Calu3 (cell line): ENCODE measurements at regions not wholly inside any gene's neighbourhood (a gene's known extent, or its start where the extent isn't known, plus 50 kb on each side); places are given as distances from the start of the nearest gene placed in this dataset.

ENCODE experiments used
- BruUV-seq: library from RNA; stranded (reverse); fragments of 400-500 nt; replicated peaks from 2 replicates; lab custom pipeline; 2021; lab: Mats Ljungman, UMichigan
- CTCF ChIA-PET: fragments of 300-600 bp; sonication (Branson Sonifier 250); formaldehyde crosslinking; loops from one replicate; lab custom pipeline; 2022; ENCODE audit warnings: antibody characterized with exemption; lab: Charles Lee
- DNase-seq: peaks from one replicate; pipeline ENCODE4 v3.0.0; 2022
- H3K27ac Mint-ChIP-seq: one replicate; pipeline ENCODE4 v1.8.0; 2022; ENCODE audit warnings: mixed read lengths; ENCODE audit not compliant: unreplicated experiment
- H3K27me3 Mint-ChIP-seq: one replicate; pipeline ENCODE4 v1.8.0; 2022; ENCODE audit warnings: mixed read lengths; ENCODE audit not compliant: unreplicated experiment
- H3K36me3 Mint-ChIP-seq: one replicate; pipeline ENCODE4 v1.8.0; 2022; ENCODE audit warnings: mild to moderate bottlenecking, moderate library complexity, mixed read lengths; ENCODE audit not compliant: insufficient read depth, unreplicated experiment
- H3K4me1 Mint-ChIP-seq: one replicate; pipeline ENCODE4 v1.8.0; 2022; ENCODE audit warnings: mild to moderate bottlenecking, low read depth, mixed read lengths; ENCODE audit not compliant: unreplicated experiment
- H3K4me3 Mint-ChIP-seq: one replicate; pipeline ENCODE4 v1.8.0; 2022; ENCODE audit warnings: mild to moderate bottlenecking, low read depth, moderate library complexity, mixed read lengths; ENCODE audit not compliant: unreplicated experiment
- H3K9me3 Mint-ChIP-seq: one replicate; pipeline ENCODE4 v1.8.0; 2022; ENCODE audit warnings: low read depth, mixed read lengths; ENCODE audit not compliant: unreplicated experiment
- intact Hi-C: fragments of 100-400 bp; cut with micrococcal nuclease; formaldehyde crosslinking; loops from one replicate; pipeline ENCODE4 v1.10.0; 2022; ENCODE audit not compliant: unreplicated experiment
- TF ChIP-seq, protein P1 (sequence below): fragments of 200-600 bp; IDR thresholded peaks from one replicate; pipeline ENCODE4 v1.8.0; 2022; ENCODE audit warnings: antibody characterized with exemption; ENCODE audit not compliant: unreplicated experiment

DNA sequence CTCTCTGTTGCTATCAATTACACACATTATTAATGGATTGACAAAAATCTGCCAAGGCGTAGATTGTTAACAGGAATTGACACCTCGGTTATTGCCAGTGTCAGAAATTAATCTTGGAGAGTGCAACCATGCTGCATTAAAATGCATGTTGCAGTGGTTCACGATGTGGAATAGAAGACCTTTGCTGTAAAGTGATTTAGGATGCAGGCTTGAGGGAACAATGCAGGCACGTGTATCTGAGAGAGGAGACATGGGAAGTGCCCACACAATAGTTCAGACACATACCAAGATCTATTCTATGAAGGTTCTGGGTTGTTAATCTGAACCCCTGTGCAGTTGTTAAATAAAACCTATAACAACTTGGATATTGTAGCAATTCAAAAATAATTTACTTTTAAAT is 1032.8 kb upstream of the CDH8 start:
- BruUV-seq, result no TSS peak
- Mint-ChIP-seq H3K36me3 (no peaks in the 10 kb centered on the region), H3K4me1 (no peaks in the 10 kb centered on the region), H3K27ac (no peak overlapping the region), H3K4me3 (no peak overlapping the region), H3K9me3 (peaks cover 10% of the 10 kb centered on the region), H3K27me3 (no peaks in the 10 kb centered on the region)
- TF ChIP-seq, protein P1, sequence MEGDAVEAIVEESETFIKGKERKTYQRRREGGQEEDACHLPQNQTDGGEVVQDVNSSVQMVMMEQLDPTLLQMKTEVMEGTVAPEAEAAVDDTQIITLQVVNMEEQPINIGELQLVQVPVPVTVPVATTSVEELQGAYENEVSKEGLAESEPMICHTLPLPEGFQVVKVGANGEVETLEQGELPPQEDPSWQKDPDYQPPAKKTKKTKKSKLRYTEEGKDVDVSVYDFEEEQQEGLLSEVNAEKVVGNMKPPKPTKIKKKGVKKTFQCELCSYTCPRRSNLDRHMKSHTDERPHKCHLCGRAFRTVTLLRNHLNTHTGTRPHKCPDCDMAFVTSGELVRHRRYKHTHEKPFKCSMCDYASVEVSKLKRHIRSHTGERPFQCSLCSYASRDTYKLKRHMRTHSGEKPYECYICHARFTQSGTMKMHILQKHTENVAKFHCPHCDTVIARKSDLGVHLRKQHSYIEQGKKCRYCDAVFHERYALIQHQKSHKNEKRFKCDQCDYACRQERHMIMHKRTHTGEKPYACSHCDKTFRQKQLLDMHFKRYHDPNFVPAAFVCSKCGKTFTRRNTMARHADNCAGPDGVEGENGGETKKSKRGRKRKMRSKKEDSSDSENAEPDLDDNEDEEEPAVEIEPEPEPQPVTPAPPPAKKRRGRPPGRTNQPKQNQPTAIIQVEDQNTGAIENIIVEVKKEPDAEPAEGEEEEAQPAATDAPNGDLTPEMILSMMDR, result no peak
- DNase-seq, result no peak
- CTCF ChIA-PET, result no interaction called here
- intact Hi-C loops, result no loop called here

DNA sequence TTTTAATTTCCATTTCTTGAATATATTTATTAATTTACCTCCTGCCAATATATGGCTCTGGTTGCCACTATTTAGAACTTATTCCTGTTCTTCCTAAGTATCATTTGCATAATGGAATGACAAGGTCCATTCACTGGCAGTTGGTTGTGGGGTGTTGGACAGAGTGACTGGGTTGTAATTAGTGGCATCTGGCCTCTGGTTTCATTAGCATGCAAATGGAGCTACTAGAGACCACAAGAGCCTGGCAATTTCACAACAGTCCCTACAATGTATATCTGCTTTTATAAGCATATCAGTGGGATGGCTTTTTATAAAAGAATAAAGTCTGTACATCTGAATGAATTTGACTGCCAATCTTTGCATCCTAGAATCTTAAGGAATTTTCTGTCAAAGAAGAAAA is 1030.9 kb upstream of the CDH8 start:
- intact Hi-C loops, result no loop called here
- H3K4me1 Mint-ChIP-seq, result no peaks in the 10 kb centered on the region
- peaks cover 6% of the 10 kb centered on the region for H3K9me3 Mint-ChIP-seq
- no peak for DNase-seq
- H3K27ac Mint-ChIP-seq, result no peak overlapping the region
- TF ChIP-seq, protein P1, result no peak
- H3K4me3 Mint-ChIP-seq, result no peak overlapping the region
- H3K36me3 Mint-ChIP-seq, result no peaks in the 10 kb centered on the region
- no TSS peak for BruUV-seq
- CTCF ChIA-PET, result interaction anchor here (0.5 kb wide), 1 partner anchor 1841 kb away, joined by 3 read pairs; no protein-coding TSS in a partner anchor
- H3K27me3 Mint-ChIP-seq, result no peaks in the 10 kb centered on the region

DNA sequence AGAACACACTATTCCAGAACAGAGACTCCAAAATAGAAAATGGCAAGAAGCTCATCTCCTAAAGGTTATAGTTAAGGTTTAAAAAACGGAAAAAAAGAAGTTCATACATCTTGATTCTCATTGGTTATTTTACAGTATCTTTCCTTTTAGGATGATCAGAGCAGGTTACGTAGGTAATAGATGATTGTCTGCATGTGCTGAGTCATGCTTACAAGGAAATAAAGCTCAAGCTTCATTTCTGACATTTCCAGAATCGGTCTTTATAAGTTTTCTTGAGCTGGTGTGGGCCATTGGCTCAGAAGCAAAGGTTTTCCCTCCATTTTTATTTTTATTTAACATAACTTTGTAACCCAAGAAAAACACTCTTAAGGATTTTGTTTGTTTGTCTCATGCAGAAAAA is 1030.3 kb upstream of the CDH8 start:
- intact Hi-C loops, result no loop called here
- Mint-ChIP-seq H3K36me3 (no peaks in the 10 kb centered on the region), H3K27ac (no peak overlapping the region), H3K27me3 (no peaks in the 10 kb centered on the region), H3K4me1 (no peaks in the 10 kb centered on the region), H3K4me3 (no peak overlapping the region), H3K9me3 (peaks cover 6% of the 10 kb centered on the region)
- no peak for DNase-seq
- no TSS peak for BruUV-seq
- CTCF ChIA-PET, result no interaction called here
- TF ChIP-seq, protein P1, result no peak

DNA sequence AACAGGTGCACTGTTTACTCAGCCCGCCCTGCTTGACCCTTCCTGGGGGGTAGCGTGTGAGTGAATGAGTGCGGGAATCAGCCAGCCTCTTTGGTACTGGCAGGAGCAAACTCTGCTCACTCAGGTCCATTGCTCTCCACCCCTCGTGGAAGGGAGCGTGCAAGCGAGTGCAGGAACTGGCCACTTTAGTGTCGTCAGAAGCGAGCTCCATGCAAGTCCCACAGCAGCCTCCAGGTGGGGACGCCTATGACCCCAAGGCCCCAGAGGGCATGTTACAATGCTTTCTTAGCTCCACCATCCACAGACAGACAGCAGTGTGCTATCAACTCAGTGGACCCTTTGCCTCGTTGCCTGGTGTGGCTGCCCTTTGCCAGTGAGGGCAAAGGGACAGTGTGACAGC is 1025.1 kb upstream of the CDH8 start:
- TF ChIP-seq, protein P1, result no peak
- no peak for DNase-seq
- intact Hi-C loops, result no loop called here
- Mint-ChIP-seq H3K9me3 (peaks cover 14% of the 10 kb centered on the region), H3K27me3 (no peaks in the 10 kb centered on the region), H3K4me3 (no peak overlapping the region), H3K36me3 (no peaks in the 10 kb centered on the region), H3K4me1 (no peaks in the 10 kb centered on the region), H3K27ac (no peak overlapping the region)
- no TSS peak for BruUV-seq
- CTCF ChIA-PET, result no interaction called here

DNA sequence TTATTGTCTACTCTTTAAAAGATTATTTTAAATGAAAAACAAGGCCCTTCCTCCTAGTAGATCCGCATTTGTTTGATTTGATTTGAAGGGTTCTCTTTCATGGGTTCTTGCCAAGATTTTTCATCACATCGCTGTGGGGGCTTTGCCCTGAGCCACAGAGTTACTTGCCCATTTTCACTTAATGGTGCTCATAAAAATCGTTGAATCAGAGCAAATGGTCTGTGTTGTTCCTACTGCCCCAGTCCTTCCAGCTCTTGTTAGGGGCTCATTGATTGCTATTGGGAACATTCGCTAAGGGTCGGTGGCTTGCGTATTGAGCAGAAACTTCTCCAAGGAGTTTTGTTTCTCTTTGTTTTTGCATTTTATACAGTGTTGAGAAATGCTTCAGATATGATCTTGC is 1023.4 kb upstream of the CDH8 start:
- Mint-ChIP-seq H3K27ac (no peak overlapping the region), H3K9me3 (peaks cover 14% of the 10 kb centered on the region), H3K36me3 (no peaks in the 10 kb centered on the region), H3K4me1 (no peaks in the 10 kb centered on the region), H3K27me3 (no peaks in the 10 kb centered on the region), H3K4me3 (no peak overlapping the region)
- intact Hi-C loops, result no loop called here
- no peak for DNase-seq
- TF ChIP-seq, protein P1, result no peak
- BruUV-seq, result no TSS peak
- CTCF ChIA-PET, result no interaction called here
